ENCODE measurements at regions not wholly inside any gene's neighbourhood (a gene's known extent, or its start where the extent isn't known, plus 50 kb on each side); places are given as distances from the start of the nearest gene placed in this dataset.
"Not testable (repeated sequence)": the region's sequence is repeated elsewhere in the genome, so short reads cannot be mapped to it uniquely, and the experiment has no call there.

DNA sequence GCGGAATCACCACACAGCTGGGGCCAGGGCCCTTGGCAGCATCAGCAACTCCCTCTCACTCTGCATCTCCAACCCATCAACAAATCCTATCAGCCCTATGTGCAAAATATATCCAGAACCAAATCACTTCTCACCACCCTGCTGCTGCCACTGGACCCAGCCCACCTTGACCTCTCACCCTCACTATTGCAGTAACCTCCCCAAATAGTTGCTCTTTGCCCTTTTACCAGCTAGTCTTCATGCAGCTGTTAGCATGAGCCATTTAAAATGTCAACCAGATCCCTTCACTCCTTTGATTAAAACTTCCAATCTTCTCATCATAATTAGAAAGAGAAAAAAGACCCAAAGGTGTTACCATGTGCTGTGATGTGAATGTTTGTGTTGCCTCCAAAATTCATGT is 155.7 kb upstream of the IRF2BP2 start:
- H3K27ac ChIP-seq, result no peak overlapping the region
- H3K36me3 ChIP-seq, result no peaks in the 10 kb centered on the region
- TF ChIP-seq CTCF (IDR thresholded peaks at IDR 0.05), result no peak
- no peaks in the 10 kb centered on the region for H3K9me3 ChIP-seq
- H3K4me1 ChIP-seq, result peaks cover 12% of the 10 kb centered on the region
- DNase-seq (no peak), ATAC-seq (no peak)
- intact Hi-C loops (cut with DNase I), result no loop called here
- no peaks in the 10 kb centered on the region for H3K27me3 ChIP-seq (ENCODE audit: low read depth)
- no peak overlapping the region for H3K4me3 ChIP-seq

- Histone ChIP-seq H3K4me1 (peaks cover 16% of the 10 kb centered on the region), H3K27me3 (ENCODE audit: low read depth) (no peaks in the 10 kb centered on the region), H3K9me3 (no peaks in the 10 kb centered on the region), H3K27ac (no peak overlapping the region), H3K4me3 (no peak overlapping the region), H3K36me3 (no peaks in the 10 kb centered on the region)
- intact Hi-C loops (cut with DNase I), result no loop called here
- ATAC-seq (no peak), DNase-seq (no peak)
- no peak for TF ChIP-seq CTCF (IDR thresholded peaks at IDR 0.05)
Observed at GRCh38 chr1:234765181-234765580, 155.2 kb upstream of the IRF2BP2 start.

DNA sequence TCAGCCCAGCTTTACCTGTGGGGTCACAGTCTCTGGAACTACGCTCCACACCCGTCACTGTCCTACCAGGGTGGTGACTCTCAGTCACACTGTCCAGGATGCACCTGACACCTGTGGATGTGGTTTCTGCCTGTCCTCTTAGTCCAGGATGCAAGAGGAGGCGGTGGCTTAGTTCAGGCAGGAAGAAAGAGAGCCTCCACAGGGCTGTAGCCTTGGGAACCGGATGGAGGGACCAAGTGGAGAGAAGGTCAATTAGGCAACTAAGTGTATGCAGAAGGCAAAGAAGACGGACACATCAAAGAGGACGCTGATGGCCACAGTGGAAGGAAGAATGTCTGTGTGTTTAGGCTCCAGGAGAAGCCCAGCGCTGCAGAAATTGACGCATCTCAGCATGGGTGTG is 153.9 kb upstream of the IRF2BP2 start:
- intact Hi-C loops (cut with DNase I), result no loop called here
- no peaks in the 10 kb centered on the region for H3K9me3 ChIP-seq
- H3K27me3 ChIP-seq (ENCODE audit: low read depth), result no peaks in the 10 kb centered on the region
- ATAC-seq, result no peak
- no peak for DNase-seq
- no peak overlapping the region for H3K27ac ChIP-seq
- no peak overlapping the region for H3K4me3 ChIP-seq
- TF ChIP-seq CTCF (IDR thresholded peaks at IDR 0.05), result no peak
- no peaks in the 10 kb centered on the region for H3K36me3 ChIP-seq
- H3K4me1 ChIP-seq, result peaks cover 19% of the 10 kb centered on the region

- ATAC-seq (no peak), DNase-seq (no peak)
- TF ChIP-seq CTCF (IDR thresholded peaks at IDR 0.05), result no peak
- Histone ChIP-seq H3K36me3 (no peaks in the 10 kb centered on the region), H3K4me3 (no peak overlapping the region), H3K27me3 (ENCODE audit: low read depth) (no peaks in the 10 kb centered on the region), H3K4me1 (peaks cover 15% of the 10 kb centered on the region), H3K27ac (no peak overlapping the region), H3K9me3 (no peaks in the 10 kb centered on the region)
- intact Hi-C loops (cut with DNase I), result no loop called here
Observed at GRCh38 chr1:234763367-234763766, 153.4 kb upstream of the IRF2BP2 start.

GRCh38 chr1:234762127-234762526 is 152.1 kb upstream of the IRF2BP2 start:
- H3K27me3 ChIP-seq (ENCODE audit: low read depth); DNase-seq; H3K4me3 ChIP-seq; intact Hi-C loops (cut with DNase I); H3K27ac ChIP-seq; H3K9me3 ChIP-seq; H3K36me3 ChIP-seq; ATAC-seq: not testable (repeated sequence)
- H3K4me1 ChIP-seq, result peaks cover 12% of the 10 kb centered on the region

DNA sequence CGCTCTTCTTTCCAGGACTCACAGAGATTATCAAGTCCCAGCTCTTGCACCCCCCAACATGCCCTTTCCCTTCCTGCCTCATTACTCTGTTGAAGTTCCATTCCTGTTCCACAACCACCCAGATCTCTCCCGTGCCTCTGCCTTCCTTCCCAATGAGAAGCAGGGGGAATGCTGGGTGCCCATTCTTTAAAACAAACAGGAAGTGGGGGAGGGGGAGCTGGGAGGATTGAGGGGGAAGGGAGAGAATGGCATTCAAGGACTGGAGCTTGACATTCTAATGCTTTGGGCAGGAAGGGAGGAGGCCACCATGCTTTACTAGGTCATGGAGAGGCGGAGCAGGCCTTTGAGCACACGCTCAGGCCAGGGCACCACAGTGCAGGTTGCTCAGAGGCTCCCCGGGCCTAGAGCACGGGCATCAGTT is 150.3 kb upstream of the IRF2BP2 start:
- ATAC-seq, result peak; percentile 20 to 29
- no peak for TF ChIP-seq CTCF (IDR thresholded peaks at IDR 0.05)
- intact Hi-C loops (cut with DNase I), result no loop called here

More for the DNA sequence above, 150.3 kb upstream of the IRF2BP2 start:
- Histone ChIP-seq H3K4me3 (no peak overlapping the region), H3K27me3 (ENCODE audit: low read depth) (no peaks in the 10 kb centered on the region), H3K9me3 (no peaks in the 10 kb centered on the region), H3K27ac (no peak overlapping the region), H3K4me1 (peaks cover 12% of the 10 kb centered on the region), H3K36me3 (no peaks in the 10 kb centered on the region)
- DNase-seq, result no peak
